ENCODE measurements at regions not wholly inside any gene's neighbourhood (a gene's known extent, or its start where the extent isn't known, plus 50 kb on each side); places are given as distances from the start of the nearest gene placed in this dataset.

- DNase-seq (ENCODE audit: low read depth in 3 of 3), result no peak
Observed at GRCh38 chr14:39873791-39874190, 441.6 kb upstream of the FBXO33 start.

- DNase-seq (ENCODE audit: low read depth in 3 of 3), result no peak
Observed at GRCh38 chr14:39868949-39869348, 436.7 kb upstream of the FBXO33 start.

GRCh38 chr14:39868251-39868650 is 436.0 kb upstream of the FBXO33 start:
- no peak for DNase-seq (ENCODE audit: low read depth in 3 of 3)

- DNase-seq (ENCODE audit: low read depth in 3 of 3), result no peak
Observed at GRCh38 chr14:39863441-39863840, 431.2 kb upstream of the FBXO33 start.

- no peak for DNase-seq (ENCODE audit: low read depth in 3 of 3)
Observed at GRCh38 chr14:39861696-39862095, 429.5 kb upstream of the FBXO33 start.

- DNase-seq (ENCODE audit: low read depth in 3 of 3), result no peak
Observed at GRCh38 chr14:39861229-39861600, 429.0 kb upstream of the FBXO33 start.

- no peak for DNase-seq (ENCODE audit: low read depth in 3 of 3)
Observed at GRCh38 chr14:39860596-39861228, 428.5 kb upstream of the FBXO33 start.

- DNase-seq (ENCODE audit: low read depth in 3 of 3), result no peak
Observed at GRCh38 chr14:39859314-39859713, 427.1 kb upstream of the FBXO33 start.

- no peak for DNase-seq (ENCODE audit: low read depth in 3 of 3)
Observed at GRCh38 chr14:39857376-39858055, 425.3 kb upstream of the FBXO33 start.

GRCh38 chr14:39853441-39853840 is 421.2 kb upstream of the FBXO33 start:
- no peak for DNase-seq (ENCODE audit: low read depth in 3 of 3)

- DNase-seq (ENCODE audit: low read depth in 3 of 3), result no peak
Observed at GRCh38 chr14:39851202-39851601, 419.0 kb upstream of the FBXO33 start.

- DNase-seq (ENCODE audit: low read depth in 3 of 3), result no peak
Observed at GRCh38 chr14:39847852-39848251, 415.6 kb upstream of the FBXO33 start.

GRCh38 chr14:39847194-39847593 is 415.0 kb upstream of the FBXO33 start:
- DNase-seq (ENCODE audit: low read depth in 3 of 3), result no peak

- DNase-seq (ENCODE audit: low read depth in 3 of 3), result no peak
Observed at GRCh38 chr14:39843881-39844280, 411.6 kb upstream of the FBXO33 start.

- DNase-seq (ENCODE audit: low read depth in 3 of 3), result no peak
Observed at GRCh38 chr14:39841088-39841487, 408.9 kb upstream of the FBXO33 start.

- no peak for DNase-seq (ENCODE audit: low read depth in 3 of 3)
Observed at GRCh38 chr14:39827901-39828655, 395.8 kb upstream of the FBXO33 start.

GRCh38 chr14:39812532-39813320 is 380.5 kb upstream of the FBXO33 start:
- no peak for DNase-seq (ENCODE audit: low read depth in 3 of 3)

GRCh38 chr14:39807271-39807670 is 375.0 kb upstream of the FBXO33 start:
- no peak for DNase-seq (ENCODE audit: low read depth in 3 of 3)

GRCh38 chr14:39784461-39784860 is 352.2 kb upstream of the FBXO33 start:
- DNase-seq (ENCODE audit: low read depth in 3 of 3), result no peak

GRCh38 chr14:39781466-39781865 is 349.2 kb upstream of the FBXO33 start:
- DNase-seq (ENCODE audit: low read depth in 3 of 3), result no peak

GRCh38 chr14:39773387-39774126 is 341.3 kb upstream of the FBXO33 start:
- no peak for DNase-seq (ENCODE audit: low read depth in 3 of 3)

- no peak for DNase-seq (ENCODE audit: low read depth in 3 of 3)
Observed at GRCh38 chr14:39772627-39773026, 340.4 kb upstream of the FBXO33 start.
